ENCODE measurements at regions not wholly inside any gene's neighbourhood (a gene's known extent, or its start where the extent isn't known, plus 50 kb on each side); places are given as distances from the start of the nearest gene placed in this dataset.

DNA sequence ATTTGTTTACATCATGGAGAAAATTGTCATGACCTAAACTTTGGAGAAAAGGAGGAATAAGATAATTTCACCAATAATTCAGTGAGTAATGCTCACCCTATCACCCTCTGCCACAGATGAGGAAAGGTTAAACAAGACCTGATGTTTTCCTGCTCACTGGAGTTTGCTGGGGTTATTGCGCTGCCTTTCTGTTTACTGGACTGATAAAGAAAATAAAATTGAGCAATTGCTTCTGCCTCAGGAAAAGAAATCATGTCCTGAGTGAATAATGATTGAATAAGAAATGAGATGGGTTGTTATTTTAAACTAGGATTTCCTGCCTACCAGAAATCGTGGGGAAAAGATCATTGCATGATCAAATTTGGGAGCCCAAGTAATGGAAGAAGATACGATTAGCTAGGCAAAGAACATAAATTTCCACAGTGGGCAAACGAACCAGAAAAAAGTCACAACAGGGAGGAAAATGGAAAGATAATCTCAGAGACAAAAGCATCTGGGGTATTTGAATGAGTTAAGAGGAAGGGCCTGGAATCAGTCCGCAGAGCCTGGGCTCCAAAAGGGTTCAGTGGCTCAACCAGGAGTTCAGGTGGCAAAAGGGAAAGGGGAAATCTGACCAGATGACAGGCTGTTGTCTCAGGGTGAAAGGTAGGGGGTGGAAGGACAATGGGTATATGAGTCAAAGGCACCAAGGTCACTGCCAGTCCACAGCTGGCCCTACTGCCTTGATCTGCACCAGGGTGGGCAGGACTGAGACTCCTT is 146.8 kb downstream of the FAM43A start:
- TF ChIP-seq, protein P1, sequence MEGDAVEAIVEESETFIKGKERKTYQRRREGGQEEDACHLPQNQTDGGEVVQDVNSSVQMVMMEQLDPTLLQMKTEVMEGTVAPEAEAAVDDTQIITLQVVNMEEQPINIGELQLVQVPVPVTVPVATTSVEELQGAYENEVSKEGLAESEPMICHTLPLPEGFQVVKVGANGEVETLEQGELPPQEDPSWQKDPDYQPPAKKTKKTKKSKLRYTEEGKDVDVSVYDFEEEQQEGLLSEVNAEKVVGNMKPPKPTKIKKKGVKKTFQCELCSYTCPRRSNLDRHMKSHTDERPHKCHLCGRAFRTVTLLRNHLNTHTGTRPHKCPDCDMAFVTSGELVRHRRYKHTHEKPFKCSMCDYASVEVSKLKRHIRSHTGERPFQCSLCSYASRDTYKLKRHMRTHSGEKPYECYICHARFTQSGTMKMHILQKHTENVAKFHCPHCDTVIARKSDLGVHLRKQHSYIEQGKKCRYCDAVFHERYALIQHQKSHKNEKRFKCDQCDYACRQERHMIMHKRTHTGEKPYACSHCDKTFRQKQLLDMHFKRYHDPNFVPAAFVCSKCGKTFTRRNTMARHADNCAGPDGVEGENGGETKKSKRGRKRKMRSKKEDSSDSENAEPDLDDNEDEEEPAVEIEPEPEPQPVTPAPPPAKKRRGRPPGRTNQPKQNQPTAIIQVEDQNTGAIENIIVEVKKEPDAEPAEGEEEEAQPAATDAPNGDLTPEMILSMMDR (conservative IDR thresholded peaks at IDR 0.05), result no peak
- no peak for TF ChIP-seq ZFX (IDR thresholded peaks at IDR 0.05)

Data from C4-2B (cell line).